ENCODE measurements at regions not wholly inside any gene's neighbourhood (a gene's known extent, or its start where the extent isn't known, plus 50 kb on each side); places are given as distances from the start of the nearest gene placed in this dataset.
A peak's percentile ranks its signal among the peaks of the same experiment; 100 is the strongest.

GRCh38 chr17:79484600-79485418, 126.0 kb downstream of the RBFOX3 start:
- H3K27me3 ChIP-seq (replicated peaks; ENCODE audit: control insufficient read depth, insufficient read depth, low read length): no peaks in the 10 kb centered on the region; the same call in 1 of the 2 replicates
- Mint-ChIP-seq H3K9me3 (ENCODE audit: unreplicated experiment) (no peaks in the 10 kb centered on the region), H3K4me1 (ENCODE audit: low read depth, unreplicated experiment) (peaks cover 7% of the 10 kb centered on the region), H3K4me3 (ENCODE audit: unreplicated experiment) (no peak overlapping the region), H3K36me3 (ENCODE audit: insufficient read depth, unreplicated experiment) (no peaks in the 10 kb centered on the region), H3K27ac (ENCODE audit: unreplicated experiment) (no peak overlapping the region), H3K27me3 (ENCODE audit: insufficient read depth, unreplicated experiment) (peaks cover 12% of the 10 kb centered on the region)
- POLR2A ChIA-PET: no interaction called here
- no TSS peak for BruUV-seq (replicated peaks)
- H3K4me3 ChIP-seq (ENCODE audit: low read depth, low read length): no peak overlapping the region
- CTCF ChIA-PET: no interaction called here
- H3K36me3 ChIP-seq (ENCODE audit: control insufficient read depth, insufficient read depth, low read length): no peaks in the 10 kb centered on the region
- no peak for TF ChIP-seq CTCF (IDR thresholded peaks at IDR 0.05; ENCODE audit: insufficient read depth in 1 of 2, low read depth in 1 of 2, low read length in 1 of 2, severe bottlenecking in 1 of 2, unreplicated experiment in 1 of 2)
- H3K9me3 ChIP-seq: no peaks in the 10 kb centered on the region
- intact Hi-C loops (cut with micrococcal nuclease; ENCODE audit: unreplicated experiment): no loop called here
- H3K4me1 ChIP-seq: peaks cover 6% of the 10 kb centered on the region
- no peak for DNase-seq

GRCh38 chr17:79483842-79484241, 127.0 kb downstream of the RBFOX3 start:
- no peaks in the 10 kb centered on the region for H3K9me3 Mint-ChIP-seq (ENCODE audit: unreplicated experiment)
- no peaks in the 10 kb centered on the region for H3K36me3 Mint-ChIP-seq (ENCODE audit: insufficient read depth, unreplicated experiment)
- peaks cover 9% of the 10 kb centered on the region for H3K27me3 Mint-ChIP-seq (ENCODE audit: insufficient read depth, unreplicated experiment)
- POLR2A ChIA-PET: no interaction called here
- Histone ChIP-seq H3K4me3 (ENCODE audit: low read depth, low read length) (no peak overlapping the region), H3K9me3 (no peaks in the 10 kb centered on the region), H3K27me3 (replicated peaks; ENCODE audit: control insufficient read depth, insufficient read depth, low read length) (no peaks in the 10 kb centered on the region; the same call in 1 of the 2 replicates), H3K4me1 (peaks cover 6% of the 10 kb centered on the region), H3K36me3 (ENCODE audit: control insufficient read depth, insufficient read depth, low read length) (no peaks in the 10 kb centered on the region)
- no peak overlapping the region for H3K4me3 Mint-ChIP-seq (ENCODE audit: unreplicated experiment)
- no peak overlapping the region for H3K27ac Mint-ChIP-seq (ENCODE audit: unreplicated experiment)
- DNase-seq: no peak
- BruUV-seq (replicated peaks): no TSS peak
- peaks cover 7% of the 10 kb centered on the region for H3K4me1 Mint-ChIP-seq (ENCODE audit: low read depth, unreplicated experiment)
- intact Hi-C loops (cut with micrococcal nuclease; ENCODE audit: unreplicated experiment): no loop called here
- CTCF ChIA-PET: no interaction called here
- no peak for TF ChIP-seq CTCF (IDR thresholded peaks at IDR 0.05; ENCODE audit: insufficient read depth in 1 of 2, low read depth in 1 of 2, low read length in 1 of 2, severe bottlenecking in 1 of 2, unreplicated experiment in 1 of 2)

DNA sequence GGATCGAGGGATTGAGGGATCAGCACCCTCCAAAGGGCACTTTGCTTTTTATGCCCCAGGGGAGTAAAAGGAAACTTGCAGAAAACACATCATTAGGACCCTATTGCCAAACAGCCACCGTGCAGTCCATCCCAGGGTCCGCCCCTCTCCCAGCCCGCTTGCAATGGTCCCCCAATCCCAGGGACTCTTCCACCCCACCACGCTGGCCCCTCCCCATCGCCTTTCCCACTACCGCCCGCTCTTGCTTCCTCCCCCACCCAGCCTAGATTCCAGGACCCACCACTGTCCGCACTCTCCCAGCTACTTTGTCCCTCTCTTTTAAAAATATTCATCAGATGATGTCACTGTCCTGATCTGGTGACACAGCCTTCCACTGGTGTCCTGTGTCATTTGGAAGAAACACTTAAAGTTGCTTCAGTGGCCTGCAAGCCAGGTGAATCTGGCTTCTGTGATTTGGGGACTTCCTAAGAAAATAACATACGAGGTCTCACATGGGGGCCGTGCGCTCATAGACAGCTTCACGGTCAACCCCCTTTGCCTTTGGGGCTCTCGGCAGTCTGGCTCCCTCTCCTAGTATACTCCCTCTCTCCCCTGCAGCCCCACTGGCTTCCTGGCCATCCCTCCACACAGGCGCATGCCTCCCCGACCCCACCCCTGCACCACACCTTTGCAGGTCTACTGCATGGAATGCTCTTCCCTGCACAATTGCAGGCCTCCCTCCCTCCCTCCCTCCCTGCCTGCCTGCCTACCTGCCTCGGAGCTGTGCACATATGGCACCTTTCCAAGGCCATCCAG, 127.9 kb downstream of the RBFOX3 start:
- peaks cover 6% of the 10 kb centered on the region for H3K4me1 ChIP-seq
- no peaks in the 10 kb centered on the region for H3K36me3 ChIP-seq (ENCODE audit: control insufficient read depth, insufficient read depth, low read length)
- peaks cover 7% of the 10 kb centered on the region for H3K4me1 Mint-ChIP-seq (ENCODE audit: low read depth, unreplicated experiment)
- H3K27ac Mint-ChIP-seq (ENCODE audit: unreplicated experiment): no peak overlapping the region
- TF ChIP-seq CTCF (IDR thresholded peaks at IDR 0.05; ENCODE audit: insufficient read depth in 1 of 2, low read depth in 1 of 2, low read length in 1 of 2, severe bottlenecking in 1 of 2, unreplicated experiment in 1 of 2): no peak
- no peaks in the 10 kb centered on the region for H3K36me3 Mint-ChIP-seq (ENCODE audit: insufficient read depth, unreplicated experiment)
- H3K9me3 Mint-ChIP-seq (ENCODE audit: unreplicated experiment): no peaks in the 10 kb centered on the region
- POLR2A ChIA-PET: no interaction called here
- H3K9me3 ChIP-seq: no peaks in the 10 kb centered on the region
- no peak overlapping the region for H3K4me3 ChIP-seq (ENCODE audit: low read depth, low read length)
- CTCF ChIA-PET: no interaction called here
- no peak overlapping the region for H3K4me3 Mint-ChIP-seq (ENCODE audit: unreplicated experiment)
- peaks cover 9% of the 10 kb centered on the region for H3K27me3 Mint-ChIP-seq (ENCODE audit: insufficient read depth, unreplicated experiment)
- peak in 1 of 2 experiments; percentile 48 for DNase-seq
- no TSS peak for BruUV-seq (replicated peaks)
- no peaks in the 10 kb centered on the region; the same call in 1 of the 2 replicates for H3K27me3 ChIP-seq (replicated peaks; ENCODE audit: control insufficient read depth, insufficient read depth, low read length)
- intact Hi-C loops (cut with micrococcal nuclease; ENCODE audit: unreplicated experiment): no loop called here

All from Caco-2 (cell line).